ENCODE measurements at regions not wholly inside any gene's neighbourhood (a gene's known extent, or its start where the extent isn't known, plus 50 kb on each side); places are given as distances from the start of the nearest gene placed in this dataset.

GRCh38 chr13:106635616-106636015 lies 67.7 kb upstream of the ARGLU1 start:
- Histone ChIP-seq H3K27me3 (ENCODE audit: control insufficient read depth in 2 of 2, insufficient read depth in 1 of 2, low read length in 1 of 2) (no peaks in the 10 kb centered on the region), H3K4me3 (ENCODE audit: low read length in 2 of 2) (no peak overlapping the region)

DNA sequence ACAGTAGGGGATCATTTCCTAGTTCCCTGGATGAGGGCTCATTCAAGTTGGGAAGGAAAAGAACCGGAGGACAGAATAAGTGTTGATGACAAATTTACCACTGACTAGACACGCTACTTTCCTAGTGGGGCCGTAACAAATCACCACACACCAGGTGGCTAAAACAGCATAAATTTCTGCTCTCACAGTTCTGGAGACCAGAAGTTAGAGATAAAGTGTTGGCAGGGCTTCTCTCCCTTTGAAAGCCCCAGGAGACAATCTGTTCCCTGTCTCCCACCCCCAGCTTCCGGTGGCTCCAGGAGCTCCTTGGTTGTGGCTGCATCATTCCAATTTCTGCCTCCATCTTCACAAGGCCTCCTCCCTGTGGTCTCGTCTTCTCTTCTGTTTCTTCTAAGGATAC lies 65.4 kb upstream of the ARGLU1 start:
- H3K4me3 ChIP-seq (ENCODE audit: low read length in 2 of 2) = no peak overlapping the region
- H3K4me1 ChIP-seq (ENCODE audit: control insufficient read depth in 2 of 2, insufficient read depth in 2 of 2, low read length in 2 of 2) = no peaks in the 10 kb centered on the region
- WGBS = 95% methylated on average over 5 of the region's 5 CpGs
- no peaks in the 10 kb centered on the region for H3K9me3 ChIP-seq (ENCODE audit: control insufficient read depth in 2 of 2, insufficient read depth in 1 of 2, low read length in 1 of 2)
- DNase-seq (ENCODE audit: low read depth in 6 of 9, low spot score in 9 of 9) = no peak
- no peaks in the 10 kb centered on the region for H3K36me3 ChIP-seq (ENCODE audit: control insufficient read depth in 2 of 2, insufficient read depth in 2 of 2, low read length in 1 of 2)
- no peaks in the 10 kb centered on the region for H3K27me3 ChIP-seq (ENCODE audit: control insufficient read depth in 2 of 2, insufficient read depth in 1 of 2, low read length in 1 of 2)
- no peak overlapping the region for H3K27ac ChIP-seq (ENCODE audit: low read depth in 1 of 2, low read length in 1 of 2)

More at GRCh38 chr13:106635616-106636015, 67.7 kb upstream of the ARGLU1 start:
- 95% methylated on average over 9 of the region's 9 CpGs for WGBS
- Histone ChIP-seq H3K9me3 (ENCODE audit: control insufficient read depth in 2 of 2, insufficient read depth in 1 of 2, low read length in 1 of 2) (no peaks in the 10 kb centered on the region), H3K36me3 (ENCODE audit: control insufficient read depth in 2 of 2, insufficient read depth in 2 of 2, low read length in 1 of 2) (no peaks in the 10 kb centered on the region), H3K4me1 (ENCODE audit: control insufficient read depth in 2 of 2, insufficient read depth in 2 of 2, low read length in 2 of 2) (peaks cover 0 to 2% of the 10 kb centered on the region in 2 donors), H3K27ac (ENCODE audit: low read depth in 1 of 2, low read length in 1 of 2) (no peak overlapping the region)
- no peak for DNase-seq (ENCODE audit: low read depth in 6 of 9, low spot score in 9 of 9)

GRCh38 chr13:106630650-106631049 lies 62.7 kb upstream of the ARGLU1 start:
- 44% methylated on average over 6 of the region's 6 CpGs for WGBS
- no peak for DNase-seq (ENCODE audit: low read depth in 6 of 9, low spot score in 9 of 9)
- H3K4me3 ChIP-seq (ENCODE audit: low read length in 2 of 2) = no peak overlapping the region
- H3K27me3 ChIP-seq (ENCODE audit: control insufficient read depth in 2 of 2, insufficient read depth in 1 of 2, low read length in 1 of 2) = no peaks in the 10 kb centered on the region
- H3K4me1 ChIP-seq (ENCODE audit: control insufficient read depth in 2 of 2, insufficient read depth in 2 of 2, low read length in 2 of 2) = no peaks in the 10 kb centered on the region
- no peak overlapping the region for H3K27ac ChIP-seq (ENCODE audit: low read depth in 1 of 2, low read length in 1 of 2)
- H3K9me3 ChIP-seq (ENCODE audit: control insufficient read depth in 2 of 2, insufficient read depth in 1 of 2, low read length in 1 of 2) = no peaks in the 10 kb centered on the region
- no peaks in the 10 kb centered on the region for H3K36me3 ChIP-seq (ENCODE audit: control insufficient read depth in 2 of 2, insufficient read depth in 2 of 2, low read length in 1 of 2)

DNA sequence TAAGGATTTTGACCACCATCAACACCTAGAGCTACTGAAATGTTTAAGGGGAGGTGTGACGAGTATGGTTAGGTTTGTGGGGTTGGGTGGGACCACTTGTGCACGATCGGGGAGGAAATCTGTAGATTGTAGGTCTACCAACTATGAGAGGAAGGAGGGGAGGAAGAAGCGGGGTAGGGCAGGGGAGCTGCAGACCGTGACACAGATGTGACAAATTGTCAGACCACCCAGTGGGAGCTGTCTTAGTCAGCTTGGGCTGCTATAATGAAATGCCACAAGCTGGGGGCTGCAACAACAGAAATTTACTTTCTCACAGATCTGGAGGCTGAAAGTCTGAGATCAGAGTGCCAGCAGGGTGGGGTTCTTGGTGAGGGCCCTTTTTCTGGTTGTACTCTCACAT lies 62.2 kb upstream of the ARGLU1 start:
- Histone ChIP-seq H3K27ac (ENCODE audit: low read depth in 1 of 2, low read length in 1 of 2) (no peak overlapping the region), H3K36me3 (ENCODE audit: control insufficient read depth in 2 of 2, insufficient read depth in 2 of 2, low read length in 1 of 2) (no peaks in the 10 kb centered on the region), H3K4me1 (ENCODE audit: control insufficient read depth in 2 of 2, insufficient read depth in 2 of 2, low read length in 2 of 2) (no peaks in the 10 kb centered on the region), H3K4me3 (ENCODE audit: low read length in 2 of 2) (no peak overlapping the region), H3K9me3 (ENCODE audit: control insufficient read depth in 2 of 2, insufficient read depth in 1 of 2, low read length in 1 of 2) (no peaks in the 10 kb centered on the region), H3K27me3 (ENCODE audit: control insufficient read depth in 2 of 2, insufficient read depth in 1 of 2, low read length in 1 of 2) (no peaks in the 10 kb centered on the region)
- no peak for DNase-seq (ENCODE audit: low read depth in 6 of 9, low spot score in 9 of 9)
- WGBS = 81% methylated on average over 5 of the region's 5 CpGs

GRCh38 chr13:106628936-106629659 lies 61.2 kb upstream of the ARGLU1 start:
- WGBS = 88% methylated on average over 2 of the region's 2 CpGs
- Histone ChIP-seq H3K36me3 (ENCODE audit: control insufficient read depth in 2 of 2, insufficient read depth in 2 of 2, low read length in 1 of 2) (no peaks in the 10 kb centered on the region), H3K9me3 (ENCODE audit: control insufficient read depth in 2 of 2, insufficient read depth in 1 of 2, low read length in 1 of 2) (no peaks in the 10 kb centered on the region), H3K27me3 (ENCODE audit: control insufficient read depth in 2 of 2, insufficient read depth in 1 of 2, low read length in 1 of 2) (no peaks in the 10 kb centered on the region), H3K27ac (ENCODE audit: low read depth in 1 of 2, low read length in 1 of 2) (no peak overlapping the region), H3K4me1 (ENCODE audit: control insufficient read depth in 2 of 2, insufficient read depth in 2 of 2, low read length in 2 of 2) (no peaks in the 10 kb centered on the region), H3K4me3 (ENCODE audit: low read length in 2 of 2) (no peak overlapping the region)
- DNase-seq (ENCODE audit: low read depth in 6 of 9, low spot score in 9 of 9) = no peak

DNA sequence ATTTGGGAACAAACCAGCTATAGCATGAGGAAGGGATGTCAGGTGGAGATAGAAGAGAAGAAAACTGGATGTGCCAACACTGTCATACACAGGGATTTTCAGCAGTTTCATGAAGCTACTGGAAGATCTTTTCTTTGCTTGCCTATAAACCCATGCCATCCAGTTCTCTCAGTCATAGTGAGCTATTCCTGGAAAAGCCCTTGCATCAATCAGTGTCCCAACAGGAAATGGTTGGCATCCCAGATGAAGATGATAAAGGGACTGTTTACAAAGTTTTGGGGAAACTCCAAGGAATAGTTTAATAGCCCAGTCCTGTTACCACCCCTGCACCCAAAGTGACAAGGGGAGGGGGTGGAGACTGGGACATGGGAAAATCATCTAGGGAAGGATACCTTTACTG lies 58.5 kb upstream of the ARGLU1 start:
- Histone ChIP-seq H3K27me3 (ENCODE audit: control insufficient read depth in 2 of 2, insufficient read depth in 1 of 2, low read length in 1 of 2) (no peaks in the 10 kb centered on the region), H3K36me3 (ENCODE audit: control insufficient read depth in 2 of 2, insufficient read depth in 2 of 2, low read length in 1 of 2) (no peaks in the 10 kb centered on the region), H3K4me3 (ENCODE audit: low read length in 2 of 2) (no peak overlapping the region), H3K4me1 (ENCODE audit: control insufficient read depth in 2 of 2, insufficient read depth in 2 of 2, low read length in 2 of 2) (no peaks in the 10 kb centered on the region), H3K9me3 (ENCODE audit: control insufficient read depth in 2 of 2, insufficient read depth in 1 of 2, low read length in 1 of 2) (no peaks in the 10 kb centered on the region), H3K27ac (ENCODE audit: low read depth in 1 of 2, low read length in 1 of 2) (no peak overlapping the region)
- no peak for DNase-seq (ENCODE audit: low read depth in 6 of 9, low spot score in 9 of 9)

- Histone ChIP-seq H3K4me1 (ENCODE audit: control insufficient read depth in 2 of 2, insufficient read depth in 2 of 2, low read length in 2 of 2) (no peaks in the 10 kb centered on the region), H3K9me3 (ENCODE audit: control insufficient read depth in 2 of 2, insufficient read depth in 1 of 2, low read length in 1 of 2) (no peaks in the 10 kb centered on the region), H3K36me3 (ENCODE audit: control insufficient read depth in 2 of 2, insufficient read depth in 2 of 2, low read length in 1 of 2) (no peaks in the 10 kb centered on the region), H3K27me3 (ENCODE audit: control insufficient read depth in 2 of 2, insufficient read depth in 1 of 2, low read length in 1 of 2) (peaks cover 0 to 4% of the 10 kb centered on the region in 2 donors), H3K4me3 (ENCODE audit: low read length in 2 of 2) (no peak overlapping the region), H3K27ac (ENCODE audit: low read depth in 1 of 2, low read length in 1 of 2) (no peak overlapping the region)
- DNase-seq (ENCODE audit: low read depth in 6 of 9, low spot score in 9 of 9) = no peak
- 82% methylated on average over 5 of the region's 5 CpGs for WGBS
These were observed 57.6 kb upstream of the ARGLU1 start for GRCh38 chr13:106625578-106625977.

GRCh38 chr13:106623799-106624460 lies 56.0 kb upstream of the ARGLU1 start:
- Histone ChIP-seq H3K27me3 (ENCODE audit: control insufficient read depth in 2 of 2, insufficient read depth in 1 of 2, low read length in 1 of 2) (peaks cover 0 to 4% of the 10 kb centered on the region in 2 donors), H3K36me3 (ENCODE audit: control insufficient read depth in 2 of 2, insufficient read depth in 2 of 2, low read length in 1 of 2) (no peaks in the 10 kb centered on the region), H3K27ac (ENCODE audit: low read depth in 1 of 2, low read length in 1 of 2) (no peak overlapping the region), H3K4me1 (ENCODE audit: control insufficient read depth in 2 of 2, insufficient read depth in 2 of 2, low read length in 2 of 2) (peaks cover 0 to 3% of the 10 kb centered on the region in 2 donors), H3K9me3 (ENCODE audit: control insufficient read depth in 2 of 2, insufficient read depth in 1 of 2, low read length in 1 of 2) (no peaks in the 10 kb centered on the region), H3K4me3 (ENCODE audit: low read length in 2 of 2) (no peak overlapping the region)
- no peak for DNase-seq (ENCODE audit: low read depth in 6 of 9, low spot score in 9 of 9)
- 92% methylated on average over 7 of the region's 7 CpGs for WGBS

DNA sequence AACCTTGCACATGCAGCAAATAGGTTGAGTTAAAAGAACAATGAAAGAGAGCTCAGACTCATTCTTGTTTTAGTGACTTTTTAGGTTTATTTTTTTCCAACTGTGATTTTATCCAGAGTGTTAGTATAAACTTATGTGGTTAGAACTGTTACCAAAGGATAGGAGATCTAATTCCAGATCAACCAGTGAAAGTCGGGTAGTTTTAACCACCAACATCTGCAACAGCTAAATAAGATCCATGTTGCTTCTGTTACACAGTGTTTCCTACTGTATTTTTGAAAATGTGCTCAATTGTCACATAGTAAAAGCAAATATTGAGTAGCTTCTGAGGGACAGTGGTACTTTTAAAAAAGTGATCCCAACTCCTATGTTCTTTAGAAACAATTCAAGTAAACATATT lies 53.9 kb upstream of the ARGLU1 start:
- Histone ChIP-seq H3K36me3 (ENCODE audit: control insufficient read depth in 2 of 2, insufficient read depth in 2 of 2, low read length in 1 of 2) (no peaks in the 10 kb centered on the region), H3K4me3 (ENCODE audit: low read length in 2 of 2) (no peak overlapping the region), H3K4me1 (ENCODE audit: control insufficient read depth in 2 of 2, insufficient read depth in 2 of 2, low read length in 2 of 2) (peaks cover 0 to 3% of the 10 kb centered on the region in 2 donors), H3K27me3 (ENCODE audit: control insufficient read depth in 2 of 2, insufficient read depth in 1 of 2, low read length in 1 of 2) (peaks cover 0 to 4% of the 10 kb centered on the region in 2 donors), H3K9me3 (ENCODE audit: control insufficient read depth in 2 of 2, insufficient read depth in 1 of 2, low read length in 1 of 2) (no peaks in the 10 kb centered on the region), H3K27ac (ENCODE audit: low read depth in 1 of 2, low read length in 1 of 2) (no peak overlapping the region)
- no peak for DNase-seq (ENCODE audit: low read depth in 6 of 9, low spot score in 9 of 9)
- WGBS = 65% methylated on average over 1 of the region's 1 CpG
